ENCODE measurements at regions not wholly inside any gene's neighbourhood (a gene's known extent, or its start where the extent isn't known, plus 50 kb on each side); places are given as distances from the start of the nearest gene placed in this dataset.

- no peak for DNase-seq
Observed at GRCh38 chr11:93080146-93080759, 110.8 kb downstream of the MTNR1B start.

GRCh38 chr11:93081694-93082093 is 112.2 kb downstream of the MTNR1B start:
- DNase-seq, result no peak

GRCh38 chr11:93082900-93083299 is 113.4 kb downstream of the MTNR1B start:
- DNase-seq, result peak; percentile 12

- no peak for DNase-seq
Observed at GRCh38 chr11:93084727-93085505, 112.9 kb downstream of the SLC36A4 start.

- peak; percentile 23 for DNase-seq
Observed at GRCh38 chr11:93089474-93090102, 108.2 kb downstream of the SLC36A4 start.

All from activated CD4-positive, alpha-beta T cell treated with anti-CD3 and anti-CD28 coated beads, Interleukin-2, Interleukin-6, amounts not matched to agents 100 ng/mL and 50 ng/mL, durations not matched to agents 16 hours and 8 hours (primary cell).